K562 (cell line): ENCODE measurements at regions not wholly inside any gene's neighbourhood (a gene's known extent, or its start where the extent isn't known, plus 50 kb on each side); places are given as distances from the start of the nearest gene placed in this dataset.

ENCODE experiments used
- ATAC-seq: fragments of 200-7000 bp; cut with Tn5 transposase; 3 replicates; pipeline ENCODE4 v1.9.1; 2020; ENCODE audit warnings: moderate library complexity
- BruUV-seq: library from RNA; stranded (reverse); fragments of 400-500 nt; replicated peaks from 2 replicates; lab custom pipeline; 2021; lab: Mats Ljungman, UMichigan
- CTCF ChIA-PET: fragments of 300-600 bp; formaldehyde crosslinking; extraction: SDS; loops from one replicate; lab custom pipeline; 2021; ENCODE audit warnings: low intra/inter-chr PET ratio; lab: Yijun Ruan, JAX
- POLR2A ChIA-PET: fragments of 300-600, 350-650 bp; sonication (Branson Sonifier 250); formaldehyde crosslinking; extraction: SDS; loops from one replicate; lab custom pipeline; 2021; ENCODE audit warnings: antibody characterized with exemption, inconsistent platforms; lab: Yijun Ruan, JAX
- DNase-seq, 4 experiments: peaks; one replicate each; pipeline versions ENCODE4 v3.0.0 to v3.0.0-alpha.2; 2011 to 2018; ENCODE audit warnings: low spot score in 3 of 4, mixed read lengths in 3 of 4; ENCODE audit errors: extremely low read depth in 1 of 4
- FAIRE-seq: peaks from 2 replicates; lab custom pipeline; 2011; peaks lifted over from hg19 to GRCh38; lab: Jason Lieb, UNC
- H2AFZ ChIP-seq: 2 replicates; pipeline ENCODE4 v1.6.0; 2011; ENCODE audit warnings: low read depth, low read length, control low read depth, inconsistent platforms
- H3K27ac ChIP-seq: fragments of 200-600 bp; 3 replicates; pipeline ENCODE4 v1.8.0; 2011; ENCODE audit warnings: low read depth, mild to moderate bottlenecking, control low read depth, inconsistent platforms, low read length, moderate library complexity, mixed read lengths; ENCODE audit errors: extremely low read depth
- H3K27me3 ChIP-seq, 2 experiments: fragments of 300-600 bp in 1 of 2; 2 replicates in 1 of 2; 3 replicates in 1 of 2; pipeline versions ENCODE4 v1.6.0 to v1.8.0; 2011; ENCODE audit warnings: inconsistent platforms in 2 of 2, low read length in 2 of 2, mild to moderate bottlenecking in 1 of 2, mixed read lengths in 1 of 2, moderate library complexity in 1 of 2; ENCODE audit not compliant: control insufficient read depth in 2 of 2, insufficient read depth in 2 of 2
- H3K36me3 ChIP-seq: fragments of 300-600 bp; 3 replicates; pipeline ENCODE4 v1.8.0; 2011; ENCODE audit warnings: mild to moderate bottlenecking, low read length, inconsistent platforms; ENCODE audit not compliant: control insufficient read depth, insufficient read depth
- H3K4me1 ChIP-seq, 2 experiments: fragments of 200-600 bp in 1 of 2; replicated peaks in 1 of 2; 2 replicates in 1 of 2; 3 replicates in 1 of 2; pipeline versions ENCODE4 v1.5.1 to v1.8.0; 2011; ENCODE audit warnings: inconsistent platforms in 2 of 2, low read length in 2 of 2, mild to moderate bottlenecking in 1 of 2, mixed read lengths in 1 of 2, moderate library complexity in 1 of 2; ENCODE audit not compliant: control insufficient read depth in 2 of 2, insufficient read depth in 2 of 2
- H3K4me2 ChIP-seq: 2 replicates; pipeline ENCODE4 v1.6.1; 2011; ENCODE audit warnings: low read length, control low read depth, inconsistent platforms, mixed read lengths; ENCODE audit not compliant: insufficient read depth
- H3K4me3 ChIP-seq: fragments of 200-600 bp; sonication (generic), shearing (Covaris generic); 2 replicates; pipeline ENCODE4 v1.5.1; 2016; ENCODE audit warnings: control low read depth, inconsistent platforms
- H3K79me2 ChIP-seq: fragments of 200-600 bp; 3 replicates; pipeline ENCODE4 v1.8.0; 2011; ENCODE audit warnings: low read length, inconsistent platforms; ENCODE audit not compliant: control insufficient read depth, insufficient read depth
- H3K9ac ChIP-seq, 2 experiments: 2 replicates each; pipeline versions ENCODE4 v1.6.0 to v1.6.1; 2011; ENCODE audit warnings: low read depth in 2 of 2, low read length in 2 of 2, control low read depth in 1 of 2, inconsistent platforms in 1 of 2, mild to moderate bottlenecking in 1 of 2, mixed read lengths in 1 of 2; ENCODE audit not compliant: insufficient read depth in 1 of 2
- H3K9me1 ChIP-seq: one replicate; pipeline ENCODE4 v1.6.0; 2011; ENCODE audit warnings: inconsistent platforms, mild to moderate bottlenecking, low read length, moderate library complexity; ENCODE audit not compliant: control insufficient read depth, insufficient read depth
- H3K9me3 ChIP-seq: replicated peaks from 2 replicates; pipeline ENCODE4 v1.5.1; 2011; ENCODE audit warnings: low read depth, low read length, inconsistent platforms; ENCODE audit not compliant: control insufficient read depth, insufficient read depth
- H4K20me1 ChIP-seq: replicated peaks from 2 replicates; pipeline ENCODE4 v1.6.1; 2011; ENCODE audit warnings: low read length, inconsistent platforms, mixed read lengths; ENCODE audit not compliant: control insufficient read depth, insufficient read depth
- BRD9 ChIP-seq: fragments of 450-650 bp; IDR thresholded peaks from 2 replicates; pipeline ENCODE4 v1.6.1; 2018; ENCODE audit warnings: low read depth; ENCODE audit not compliant: partially characterized antibody
- C11orf30 ChIP-seq: fragments of 450-650 bp; IDR thresholded peaks from 2 replicates; pipeline ENCODE4 v1.6.1; 2016; ENCODE audit warnings: low read depth, mild to moderate bottlenecking
- GATAD2A ChIP-seq: fragments of 450-650 bp; IDR thresholded peaks from 2 replicates; pipeline ENCODE4 v1.6.1; 2017
- NCOA4 ChIP-seq: fragments of 450-650 bp; IDR thresholded peaks from 2 replicates; pipeline ENCODE4 v1.6.1; 2018; ENCODE audit warnings: mild to moderate bottlenecking; ENCODE audit not compliant: partially characterized antibody
- NFYB ChIP-seq: IDR thresholded peaks from 2 replicates; pipeline ENCODE4 v1.6.1; 2011; ENCODE audit warnings: mild to moderate bottlenecking, moderate library complexity; ENCODE audit not compliant: insufficient read length; ENCODE audit errors: extremely low read depth
- SMARCA5 ChIP-seq: fragments of 450-650 bp; IDR thresholded peaks from 2 replicates; pipeline ENCODE4 v1.6.1; 2016
- SOX6 ChIP-seq: fragments of 450-650 bp; IDR thresholded peaks from 2 replicates; pipeline ENCODE4 v1.6.1; 2014; ENCODE audit warnings: mild to moderate bottlenecking
- XRCC5 ChIP-seq: fragments of 200-400 bp; formaldehyde crosslinking; IDR thresholded peaks from 2 replicates; pipeline ENCODE4 v1.6.1; 2017; ENCODE audit warnings: low read depth, mild to moderate bottlenecking, low read length
- WGBS: fragments of 100-300 bp; shearing (Covaris generic); methylation state at CpG from one replicate; pipeline ENCODE4 v1.1.6; 2016; ENCODE audit warnings: low coverage, mixed read lengths; ENCODE audit not compliant: insufficient coverage; ENCODE audit errors: missing lambda C conversion rate; 5-methylcytosine and 5-hydroxymethylcytosine counted together
- in situ Hi-C: fragments of 300-500 bp; cut with MboI; formaldehyde crosslinking; loops from 4 replicates; pipeline ENCODE4 v1.15.0; 2018; ENCODE audit warnings: inconsistent platforms, mixed read lengths
- intact Hi-C: fragments of 100-400 bp; cut with micrococcal nuclease; formaldehyde crosslinking; loops from 2 replicates; pipeline ENCODE4 v1.14.2; 2022
- TF ChIP-seq, protein P1 (sequence below): fragments of 450-650 bp; formaldehyde crosslinking; IDR thresholded peaks from 2 replicates; pipeline ENCODE4 v1.4.0; 2020; ENCODE audit warnings: mild to moderate bottlenecking, moderate library complexity

DNA sequence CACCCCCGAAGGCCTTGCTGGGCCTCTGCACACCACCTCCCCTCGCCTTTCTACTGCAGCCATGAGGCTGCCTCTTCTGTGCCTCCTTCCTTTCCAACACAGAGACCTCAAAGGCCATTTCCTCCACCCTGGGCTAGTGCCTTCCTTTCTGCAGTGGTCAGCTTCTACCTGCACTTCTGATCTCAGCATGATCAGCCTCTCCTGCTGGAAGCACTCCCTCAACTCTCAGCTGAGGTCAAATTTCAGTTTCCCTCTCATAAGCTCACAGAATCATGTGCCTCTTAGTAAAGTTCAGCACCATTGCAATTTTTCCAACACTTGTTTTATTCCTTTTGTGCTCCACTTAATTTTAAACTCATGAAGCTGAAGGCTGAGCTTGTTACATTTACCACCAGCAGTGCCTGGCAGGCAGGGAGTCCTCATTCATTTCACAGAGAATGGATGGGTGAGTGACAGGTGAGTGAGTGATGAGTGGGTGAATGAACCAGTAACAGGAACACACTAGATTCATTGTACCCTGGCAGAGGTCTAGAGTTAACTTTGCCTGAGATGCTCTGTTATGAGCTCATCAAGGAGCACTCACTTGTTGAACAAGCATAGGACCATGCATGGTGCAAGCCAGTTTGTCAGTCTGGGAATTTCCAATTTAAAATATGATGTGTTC lies 124.0 kb upstream of the PRSS58 start:
- no peak overlapping the region for H3K4me3 ChIP-seq
- ATAC-seq: no peak
- no peak for TF ChIP-seq BRD9
- TF ChIP-seq NFYB: no peak
- TF ChIP-seq GATAD2A: no peak
- TF ChIP-seq SMARCA5: no peak
- TF ChIP-seq NCOA4: no peak
- TF ChIP-seq C11orf30: no peak
- TF ChIP-seq XRCC5: no peak
- TF ChIP-seq, protein P1, sequence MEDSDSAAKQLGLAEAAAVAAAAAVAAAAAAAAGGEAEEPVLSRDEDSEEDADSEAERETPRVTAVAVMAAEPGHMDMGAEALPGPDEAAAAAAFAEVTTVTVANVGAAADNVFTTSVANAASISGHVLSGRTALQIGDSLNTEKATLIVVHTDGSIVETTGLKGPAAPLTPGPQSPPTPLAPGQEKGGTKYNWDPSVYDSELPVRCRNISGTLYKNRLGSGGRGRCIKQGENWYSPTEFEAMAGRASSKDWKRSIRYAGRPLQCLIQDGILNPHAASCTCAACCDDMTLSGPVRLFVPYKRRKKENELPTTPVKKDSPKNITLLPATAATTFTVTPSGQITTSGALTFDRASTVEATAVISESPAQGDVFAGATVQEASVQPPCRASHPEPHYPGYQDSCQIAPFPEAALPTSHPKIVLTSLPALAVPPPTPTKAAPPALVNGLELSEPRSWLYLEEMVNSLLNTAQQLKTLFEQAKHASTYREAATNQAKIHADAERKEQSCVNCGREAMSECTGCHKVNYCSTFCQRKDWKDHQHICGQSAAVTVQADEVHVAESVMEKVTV (CRISPR knock-in tag): no peak
- TF ChIP-seq SOX6: no peak
- no peaks in the 10 kb centered on the region for H3K4me1 ChIP-seq
- H3K36me3 ChIP-seq: no peaks in the 10 kb centered on the region
- POLR2A ChIA-PET: interaction anchor here (0.8 kb wide), 1 partner anchor 10 kb away, joined by 3 read pairs; no protein-coding TSS in a partner anchor
- in situ Hi-C loops: no loop called here
- CTCF ChIA-PET: no interaction called here
- no peak for FAIRE-seq
- intact Hi-C loops: no loop called here
- H4K20me1 ChIP-seq: no peaks in the 10 kb centered on the region
- no peak for DNase-seq
- no TSS peak for BruUV-seq
- no peaks in the 10 kb centered on the region for H3K79me2 ChIP-seq
- H3K27me3 ChIP-seq: no peaks in the 10 kb centered on the region
- H3K9ac ChIP-seq: no peak overlapping the region
- no peaks in the 10 kb centered on the region for H3K9me3 ChIP-seq
- H3K27ac ChIP-seq: no peak overlapping the region
- no peaks in the 10 kb centered on the region for H3K9me1 ChIP-seq
- WGBS: 0% methylated on average over 2 of the region's 2 CpGs
- no peak overlapping the region for H3K4me2 ChIP-seq
- H2AFZ ChIP-seq: no peak overlapping the region
